Endothelial cell of hepatic sinusoid (primary cell): ENCODE measurements at regions not wholly inside any gene's neighbourhood (a gene's known extent, or its start where the extent isn't known, plus 50 kb on each side); places are given as distances from the start of the nearest gene placed in this dataset.
"Not testable (repeated sequence)": the region's sequence is repeated elsewhere in the genome, so short reads cannot be mapped to it uniquely, and the experiment has no call there.

Source experiments
- in situ Hi-C: cut with HindIII; loops from 2 replicates; pipeline ENCODE4 v1.10.0; 2017; ENCODE audit warnings: low sequenced_read_pairs

- in situ Hi-C loops, result no loop called here
Measured at GRCh38 chr6:80489911-80490635, 383.6 kb downstream of the BCKDHB start.

GRCh38 chr6:80488190-80488589 lies 381.7 kb downstream of the BCKDHB start:
- in situ Hi-C loops, result no loop called here

GRCh38 chr6:80485494-80485893 lies 379.0 kb downstream of the BCKDHB start:
- in situ Hi-C loops, result not testable (repeated sequence)

GRCh38 chr6:80482056-80482455 lies 375.6 kb downstream of the BCKDHB start:
- in situ Hi-C loops, result no loop called here

DNA sequence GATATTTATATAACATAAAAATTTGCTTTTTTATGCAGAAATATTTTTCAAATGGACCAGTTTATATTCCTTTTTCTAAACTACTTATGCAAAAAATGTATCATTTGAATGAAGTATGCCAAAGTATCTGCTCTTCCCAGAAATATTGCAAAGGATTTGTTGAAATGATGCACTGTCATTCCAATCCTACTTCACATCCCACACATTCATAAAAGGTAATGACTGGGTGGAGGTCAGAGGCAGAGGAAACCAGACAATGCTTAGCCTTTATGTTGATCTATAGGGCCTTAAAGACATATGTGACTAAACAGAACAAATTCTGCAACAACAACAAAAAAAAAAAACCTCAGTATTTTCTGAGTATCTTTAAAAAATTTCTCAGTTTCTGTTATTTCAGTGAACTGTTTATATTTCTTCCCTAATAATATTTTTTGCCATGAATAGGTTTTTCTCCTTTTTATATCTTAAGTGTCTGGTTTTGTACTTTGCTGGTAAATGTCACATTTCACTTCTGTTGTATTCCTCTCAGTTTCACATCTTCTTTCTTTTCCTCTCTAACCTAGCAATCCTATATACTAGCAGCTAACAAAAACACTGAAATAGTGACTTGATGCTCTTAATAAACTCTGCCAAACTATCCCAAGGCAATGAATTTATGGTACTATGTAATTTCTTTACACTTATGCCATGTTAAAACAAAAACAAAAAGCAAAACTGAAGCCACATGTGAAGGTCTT lies 374.1 kb downstream of the BCKDHB start:
- in situ Hi-C loops, result no loop called here

DNA sequence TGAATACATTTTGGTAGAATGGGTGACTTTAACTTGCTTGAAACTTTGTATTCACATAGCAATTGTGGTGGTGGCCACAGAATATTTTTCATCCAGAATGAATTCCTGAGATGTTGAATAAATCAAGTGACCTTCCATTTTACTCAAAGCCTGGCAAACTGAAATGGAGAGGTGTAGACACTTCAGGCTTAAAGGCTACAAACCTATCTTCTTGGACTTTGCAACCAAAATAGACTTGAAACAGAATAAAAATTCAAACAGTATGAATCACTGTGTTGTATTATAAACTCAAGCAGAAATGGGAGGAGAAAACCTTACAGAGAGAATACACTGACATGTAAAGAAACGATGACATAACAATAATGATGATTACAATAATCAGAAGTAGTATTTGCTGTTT lies 371.6 kb downstream of the BCKDHB start:
- in situ Hi-C loops, result no loop called here

DNA sequence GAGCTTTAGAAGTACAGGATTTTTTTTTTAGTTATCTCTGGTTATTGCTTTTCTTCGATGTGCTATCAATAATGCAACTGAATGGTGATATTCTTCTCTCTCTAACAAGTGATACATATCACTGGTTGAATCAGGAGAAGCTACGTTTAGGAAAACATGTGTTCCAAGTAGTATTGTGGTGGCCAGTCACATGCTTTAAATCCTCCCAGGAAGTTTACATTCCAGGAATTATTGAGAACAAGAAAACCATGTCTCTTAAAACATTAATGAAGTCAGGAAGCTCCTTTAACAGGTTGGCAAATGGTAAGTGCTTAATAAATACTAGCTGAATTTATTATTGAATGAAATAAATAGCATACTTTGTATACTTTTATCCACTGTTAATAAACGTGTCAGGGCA lies 371.1 kb downstream of the BCKDHB start:
- in situ Hi-C loops, result no loop called here

- in situ Hi-C loops, result no loop called here
Measured at GRCh38 chr6:80472271-80472670, 365.8 kb downstream of the BCKDHB start.

DNA sequence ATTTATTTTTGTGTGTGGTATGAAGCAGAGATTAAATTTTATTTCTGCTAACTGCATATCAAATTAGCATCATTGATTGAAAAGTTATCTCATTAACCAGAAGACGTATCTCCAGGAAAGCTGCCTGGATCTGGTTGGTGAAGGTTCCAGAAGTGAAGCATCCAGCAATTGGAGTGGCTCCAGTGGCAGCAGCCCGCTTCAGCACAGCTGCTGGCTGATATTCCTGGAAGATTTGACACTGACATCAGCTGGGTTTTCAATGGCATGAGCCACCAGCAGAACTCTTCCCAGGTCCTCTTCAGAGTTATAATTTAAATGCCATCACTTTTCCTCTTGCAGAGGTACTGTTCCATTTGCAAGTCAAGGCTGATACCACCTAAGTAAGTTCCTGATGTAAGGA lies 363.5 kb downstream of the BCKDHB start:
- in situ Hi-C loops, result no loop called here

GRCh38 chr6:80468398-80468797 lies 361.9 kb downstream of the BCKDHB start:
- in situ Hi-C loops, result no loop called here

DNA sequence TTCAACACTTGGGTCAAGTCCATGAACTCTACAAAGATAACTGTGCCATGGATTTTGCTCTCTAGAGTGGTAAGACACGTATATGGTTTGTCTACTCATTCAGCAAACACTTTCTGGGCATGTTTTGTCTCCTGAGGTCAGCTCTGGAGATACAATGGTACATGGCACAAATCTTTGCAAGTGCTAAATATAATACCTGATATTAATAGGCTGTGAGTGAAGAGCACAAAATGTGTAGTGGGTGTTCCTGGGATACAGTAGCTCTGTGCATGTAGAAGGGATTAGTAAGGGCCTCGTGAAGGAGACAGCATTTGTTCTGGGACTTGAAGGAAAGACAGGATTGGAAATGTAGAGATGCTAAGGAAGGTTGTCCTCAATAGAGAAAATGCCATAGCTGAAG lies 360.9 kb downstream of the BCKDHB start:
- in situ Hi-C loops, result no loop called here

GRCh38 chr6:80466981-80467380 lies 360.5 kb downstream of the BCKDHB start:
- in situ Hi-C loops, result no loop called here

DNA sequence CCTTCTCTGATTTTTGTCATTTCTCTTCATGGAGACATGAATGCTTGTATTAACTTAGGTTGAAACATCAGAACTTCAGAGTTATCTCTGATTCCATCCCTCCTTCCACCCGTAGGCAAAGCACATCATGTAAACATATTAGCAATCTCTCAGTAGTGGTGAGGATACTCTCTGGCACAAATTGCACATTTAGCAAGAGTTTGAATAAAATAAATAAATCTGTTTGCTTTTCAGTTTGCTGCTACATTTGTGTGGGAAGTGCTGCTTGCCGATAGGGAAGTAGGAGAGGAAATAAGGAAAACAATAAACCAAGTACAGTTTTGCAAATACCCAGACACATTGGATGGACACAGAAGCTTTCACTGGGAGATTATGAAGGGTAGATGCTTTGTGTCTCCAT lies 359.0 kb downstream of the BCKDHB start:
- in situ Hi-C loops, result no loop called here

DNA sequence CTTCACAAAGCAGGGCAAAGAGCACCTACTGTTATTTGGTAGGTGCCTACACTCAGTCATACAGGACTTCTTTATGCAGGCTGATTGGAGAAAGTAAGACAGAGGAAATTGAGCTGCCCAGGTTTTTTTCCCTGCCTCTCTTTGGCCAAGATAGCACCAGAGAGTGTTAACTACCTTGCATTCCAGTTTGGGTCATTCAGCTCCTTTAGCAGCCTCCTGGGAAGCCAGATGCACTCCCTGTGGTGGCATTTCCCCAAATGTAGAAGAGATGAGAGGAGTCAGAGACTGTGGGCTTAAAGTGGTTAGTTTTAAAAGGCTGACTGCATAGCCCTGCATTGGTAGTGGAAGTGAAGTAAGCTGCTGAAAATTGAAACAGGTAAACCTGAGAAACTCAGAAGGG lies 358.4 kb downstream of the BCKDHB start:
- in situ Hi-C loops, result no loop called here

- in situ Hi-C loops, result no loop called here
Measured at GRCh38 chr6:80463197-80463596, 356.7 kb downstream of the BCKDHB start.

- in situ Hi-C loops, result no loop called here
Measured at GRCh38 chr6:80460257-80460865, 353.9 kb downstream of the BCKDHB start.

- in situ Hi-C loops, result loop anchor here (5.0 kb wide), 1 partner anchor 70 kb away; no protein-coding TSS in a partner anchor
Measured at GRCh38 chr6:80457439-80457933, 351.0 kb downstream of the BCKDHB start.

- in situ Hi-C loops, result loop anchor here (5.0 kb wide), 1 partner anchor 70 kb away; no protein-coding TSS in a partner anchor
Measured at GRCh38 chr6:80456724-80457438, 350.4 kb downstream of the BCKDHB start.

DNA sequence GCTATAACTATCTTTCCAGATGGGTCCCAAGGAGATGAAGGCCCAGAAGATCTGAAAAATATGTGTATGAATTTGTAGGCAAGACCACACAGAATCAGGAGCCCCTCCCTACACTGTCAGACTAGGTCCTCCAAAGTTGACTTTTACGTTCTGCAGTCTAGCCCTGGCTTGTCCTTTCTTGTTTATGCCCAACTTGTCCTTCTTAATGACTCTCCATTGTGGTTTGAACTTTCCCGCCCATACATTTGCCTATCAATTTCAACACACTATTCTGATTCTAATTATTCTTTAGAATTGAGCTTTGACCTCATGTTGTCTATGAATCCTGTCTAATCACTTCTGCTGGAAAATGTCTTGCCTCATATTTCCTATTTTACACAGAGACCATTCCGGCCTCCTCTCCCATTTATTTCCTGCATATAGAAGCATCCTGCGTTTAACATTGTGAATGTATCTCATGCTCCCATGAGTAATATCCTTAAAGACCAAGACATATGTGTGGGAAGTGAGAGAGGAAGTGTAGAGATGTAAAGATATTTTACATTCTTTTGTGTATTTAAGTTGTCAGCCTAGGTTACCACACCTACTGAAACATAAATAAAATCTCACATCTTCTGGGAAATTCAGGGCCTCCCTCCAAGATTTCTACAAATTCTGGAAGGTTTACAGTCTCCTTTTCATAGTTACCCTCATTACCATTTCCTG lies 348.3 kb downstream of the BCKDHB start:
- in situ Hi-C loops, result loop anchor here (5.0 kb wide), 1 partner anchor 72 kb away; no protein-coding TSS in a partner anchor

DNA sequence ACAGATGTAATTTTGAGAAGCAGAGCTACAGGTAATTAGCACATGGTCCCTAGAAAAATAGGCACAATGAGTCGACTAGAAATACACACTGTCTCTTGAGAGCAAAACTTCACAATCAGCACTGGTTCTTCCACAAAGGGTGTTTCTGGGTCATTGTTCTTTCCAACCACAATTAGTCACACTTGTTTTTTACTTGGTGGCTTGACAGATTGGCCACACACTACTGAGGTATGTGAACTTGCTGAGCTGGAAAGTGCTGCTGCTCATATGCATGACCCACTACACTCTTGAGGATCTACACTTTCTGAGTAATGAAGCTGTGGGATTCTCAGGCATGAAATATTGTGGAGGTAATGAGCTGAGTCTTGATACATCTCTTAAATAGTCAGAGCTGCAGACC lies 347.7 kb downstream of the BCKDHB start:
- in situ Hi-C loops, result no loop called here
